ENCODE measurements at regions not wholly inside any gene's neighbourhood (a gene's known extent, or its start where the extent isn't known, plus 50 kb on each side); places are given as distances from the start of the nearest gene placed in this dataset.

DNA sequence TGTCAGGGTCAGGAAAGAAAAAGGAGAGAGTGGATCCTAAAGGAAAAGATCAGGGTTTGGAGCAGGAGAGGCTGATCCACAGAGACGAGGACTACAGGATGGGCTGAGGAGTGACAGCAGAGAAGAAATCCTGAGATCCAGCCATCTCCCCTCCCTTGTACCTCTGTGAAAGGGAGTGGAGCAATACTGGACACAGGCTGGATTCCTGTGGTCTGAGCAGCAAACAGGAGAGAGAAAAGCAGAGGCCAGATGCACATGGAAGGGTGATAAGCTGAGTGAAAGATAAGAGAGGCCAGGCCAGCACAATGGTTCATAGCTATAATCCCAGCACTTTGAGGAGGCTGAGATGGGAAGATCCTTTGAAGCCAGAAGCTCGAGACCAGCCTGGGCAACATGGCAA lies 472.1 kb upstream of the TSHZ3 start:
- no peak for TF ChIP-seq CTCF (IDR thresholded peaks at IDR 0.05)
- no peak for TF ChIP-seq POLR2AphosphoS5 (IDR thresholded peaks at IDR 0.05)

Data from upper lobe of left lung (tissue), 4 donors.